ENCODE measurements at regions not wholly inside any gene's neighbourhood (a gene's known extent, or its start where the extent isn't known, plus 50 kb on each side); places are given as distances from the start of the nearest gene placed in this dataset.
A peak's percentile ranks its signal among the peaks of the same experiment; 100 is the strongest.

- Histone ChIP-seq H3K4me1 (ENCODE audit: control extremely low read depth in 1 of 4, control insufficient read depth in 4 of 4, insufficient read depth in 4 of 4, low read length in 3 of 4) (no peaks in the 10 kb centered on the region), H3K4me3 (ENCODE audit: control insufficient read depth in 1 of 7, extremely low read depth in 1 of 7, insufficient read depth in 4 of 7, low read depth in 2 of 7, low read length in 6 of 7) (no peak overlapping the region)
These were observed 1135.4 kb downstream of the XPNPEP1 start for GRCh38 chr10:108787932-108788331.

GRCh38 chr10:108785011-108785410 lies 1138.3 kb downstream of the XPNPEP1 start:
- 100% methylated on average over 2 of the region's 2 CpGs for WGBS (ENCODE audit: insufficient coverage)
- Histone ChIP-seq H3K27ac (ENCODE audit: insufficient read depth in 1 of 2, low read depth in 1 of 2, low read length in 2 of 2, poor library complexity in 1 of 2, severe bottlenecking in 2 of 2) (no peak overlapping the region), H3K4me1 (ENCODE audit: control extremely low read depth in 1 of 4, control insufficient read depth in 4 of 4, insufficient read depth in 4 of 4, low read length in 3 of 4) (no peaks in the 10 kb centered on the region), H3K9me3 (ENCODE audit: control extremely low read depth in 1 of 5, control insufficient read depth in 4 of 5, insufficient read depth in 2 of 5, low read depth in 1 of 5, low read length in 4 of 5) (peaks cover 0 to 4% (median 3%) of the 10 kb centered on the region in 5 experiments), H3K27me3 (replicated peaks in 2 of 5; ENCODE audit: control insufficient read depth in 4 of 5, insufficient read depth in 5 of 5, low read length in 4 of 5) (no peaks in the 10 kb centered on the region), H3K4me3 (ENCODE audit: control insufficient read depth in 1 of 7, extremely low read depth in 1 of 7, insufficient read depth in 4 of 7, low read depth in 2 of 7, low read length in 6 of 7) (no peak overlapping the region), H3K36me3 (ENCODE audit: control insufficient read depth in 4 of 4, insufficient read depth in 4 of 4, low read length in 3 of 4) (no peaks in the 10 kb centered on the region)
- DNase-seq = no peak
- ChIA-PET CTCF (no interaction called here), POLR2A (no interaction called here)

More at GRCh38 chr10:108787932-108788331, 1135.4 kb downstream of the XPNPEP1 start:
- Histone ChIP-seq H3K27me3 (replicated peaks in 2 of 5; ENCODE audit: control insufficient read depth in 4 of 5, insufficient read depth in 5 of 5, low read length in 4 of 5) (no peaks in the 10 kb centered on the region), H3K27ac (ENCODE audit: insufficient read depth in 1 of 2, low read depth in 1 of 2, low read length in 2 of 2, poor library complexity in 1 of 2, severe bottlenecking in 2 of 2) (no peak overlapping the region), H3K36me3 (ENCODE audit: control insufficient read depth in 4 of 4, insufficient read depth in 4 of 4, low read length in 3 of 4) (no peaks in the 10 kb centered on the region), H3K9me3 (ENCODE audit: control extremely low read depth in 1 of 5, control insufficient read depth in 4 of 5, insufficient read depth in 2 of 5, low read depth in 1 of 5, low read length in 4 of 5) (peaks cover 0 to 4% (median 3%) of the 10 kb centered on the region in 5 experiments)
- POLR2A ChIA-PET = no interaction called here
- no peak for DNase-seq
- CTCF ChIA-PET = no interaction called here
- WGBS (ENCODE audit: insufficient coverage) = no CpG with 5 or more reads among the region's 1 CpG

DNA sequence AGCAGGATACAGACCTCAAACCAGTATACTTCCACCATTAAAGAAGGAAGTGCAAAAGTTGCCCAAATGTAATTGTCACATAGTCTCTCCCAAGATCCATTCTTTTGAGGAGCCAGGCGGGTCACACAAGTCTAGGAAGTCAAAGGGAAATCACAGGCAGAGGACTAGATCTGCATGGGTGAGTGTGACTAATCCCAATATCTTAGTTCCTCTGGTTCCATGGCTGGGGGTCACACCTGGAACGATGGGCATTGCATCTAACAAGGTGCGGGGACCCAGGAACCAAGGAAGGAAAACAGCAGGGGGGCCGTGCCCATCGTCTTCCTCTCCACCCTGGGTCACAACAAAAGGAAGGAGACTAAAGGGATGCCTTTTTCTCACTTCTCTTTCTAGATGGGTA lies 1138.8 kb downstream of the XPNPEP1 start:
- Histone ChIP-seq H3K4me1 (ENCODE audit: control extremely low read depth in 1 of 4, control insufficient read depth in 4 of 4, insufficient read depth in 4 of 4, low read length in 3 of 4) (no peaks in the 10 kb centered on the region), H3K27ac (ENCODE audit: insufficient read depth in 1 of 2, low read depth in 1 of 2, low read length in 2 of 2, poor library complexity in 1 of 2, severe bottlenecking in 2 of 2) (no peak overlapping the region), H3K4me3 (ENCODE audit: control insufficient read depth in 1 of 7, extremely low read depth in 1 of 7, insufficient read depth in 4 of 7, low read depth in 2 of 7, low read length in 6 of 7) (no peak overlapping the region), H3K36me3 (ENCODE audit: control insufficient read depth in 4 of 4, insufficient read depth in 4 of 4, low read length in 3 of 4) (no peaks in the 10 kb centered on the region), H3K9me3 (ENCODE audit: control extremely low read depth in 1 of 5, control insufficient read depth in 4 of 5, insufficient read depth in 2 of 5, low read depth in 1 of 5, low read length in 4 of 5) (peaks cover 0 to 4% (median 3%) of the 10 kb centered on the region in 5 experiments), H3K27me3 (replicated peaks in 2 of 5; ENCODE audit: control insufficient read depth in 4 of 5, insufficient read depth in 5 of 5, low read length in 4 of 5) (no peaks in the 10 kb centered on the region)
- WGBS (ENCODE audit: insufficient coverage) = 86% methylated on average over 4 of the region's 5 CpGs
- DNase-seq = no peak
- CTCF ChIA-PET = no interaction called here
- POLR2A ChIA-PET = no interaction called here

DNA sequence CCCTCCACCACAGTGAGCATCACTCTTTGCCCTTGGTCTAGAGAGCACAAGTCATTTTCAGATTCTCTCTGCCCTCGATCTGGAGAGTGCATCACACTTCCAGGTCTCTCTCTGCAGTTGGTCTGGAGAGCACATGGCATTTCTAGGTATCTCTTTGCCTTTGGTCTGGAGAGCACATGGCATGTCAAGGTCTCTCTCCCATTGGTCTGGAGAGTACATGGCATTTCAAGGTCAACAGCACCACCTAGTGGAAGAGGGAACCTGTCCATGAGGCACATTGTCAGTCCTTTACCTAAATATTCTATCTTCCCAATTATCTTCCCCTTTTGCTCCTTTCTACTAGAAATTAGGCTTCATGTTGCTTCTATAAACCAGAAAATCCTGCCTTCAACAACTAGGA lies 1139.4 kb downstream of the XPNPEP1 start:
- no peaks in the 10 kb centered on the region for H3K27me3 ChIP-seq (replicated peaks in 2 of 5; ENCODE audit: control insufficient read depth in 4 of 5, insufficient read depth in 5 of 5, low read length in 4 of 5)
- 50% methylated on average over 1 of the region's 1 CpG for WGBS (ENCODE audit: insufficient coverage)
- H3K27ac ChIP-seq (ENCODE audit: insufficient read depth in 1 of 2, low read depth in 1 of 2, low read length in 2 of 2, poor library complexity in 1 of 2, severe bottlenecking in 2 of 2) = no peak overlapping the region
- peak; percentile 37 to 56 (median 38) for DNase-seq
- H3K4me3 ChIP-seq (ENCODE audit: control insufficient read depth in 1 of 7, extremely low read depth in 1 of 7, insufficient read depth in 4 of 7, low read depth in 2 of 7, low read length in 6 of 7) = no peak overlapping the region
- no peaks in the 10 kb centered on the region for H3K36me3 ChIP-seq (ENCODE audit: control insufficient read depth in 4 of 4, insufficient read depth in 4 of 4, low read length in 3 of 4)
- CTCF ChIA-PET = no interaction called here
- POLR2A ChIA-PET = no interaction called here
- no peaks in the 10 kb centered on the region for H3K4me1 ChIP-seq (ENCODE audit: control extremely low read depth in 1 of 4, control insufficient read depth in 4 of 4, insufficient read depth in 4 of 4, low read length in 3 of 4)
- peaks cover 0 to 4% (median 3%) of the 10 kb centered on the region in 5 experiments for H3K9me3 ChIP-seq (ENCODE audit: control extremely low read depth in 1 of 5, control insufficient read depth in 4 of 5, insufficient read depth in 2 of 5, low read depth in 1 of 5, low read length in 4 of 5)

- H3K36me3 ChIP-seq (ENCODE audit: control insufficient read depth in 4 of 4, insufficient read depth in 4 of 4, low read length in 3 of 4) = no peaks in the 10 kb centered on the region
- no peak overlapping the region for H3K27ac ChIP-seq (ENCODE audit: insufficient read depth in 1 of 2, low read depth in 1 of 2, low read length in 2 of 2, poor library complexity in 1 of 2, severe bottlenecking in 2 of 2)
- WGBS (ENCODE audit: insufficient coverage) = 86% methylated on average over 1 of the region's 3 CpGs
- no peak overlapping the region for H3K4me3 ChIP-seq (ENCODE audit: control insufficient read depth in 1 of 7, extremely low read depth in 1 of 7, insufficient read depth in 4 of 7, low read depth in 2 of 7, low read length in 6 of 7)
- no peaks in the 10 kb centered on the region for H3K4me1 ChIP-seq (ENCODE audit: control extremely low read depth in 1 of 4, control insufficient read depth in 4 of 4, insufficient read depth in 4 of 4, low read length in 3 of 4)
- DNase-seq = no peak
- H3K9me3 ChIP-seq (ENCODE audit: control extremely low read depth in 1 of 5, control insufficient read depth in 4 of 5, insufficient read depth in 2 of 5, low read depth in 1 of 5, low read length in 4 of 5) = peaks cover 0 to 4% (median 3%) of the 10 kb centered on the region in 5 experiments
- H3K27me3 ChIP-seq (replicated peaks in 2 of 5; ENCODE audit: control insufficient read depth in 4 of 5, insufficient read depth in 5 of 5, low read length in 4 of 5) = no peaks in the 10 kb centered on the region
- CTCF ChIA-PET = no interaction called here
- POLR2A ChIA-PET = no interaction called here
These were observed 1140.9 kb downstream of the XPNPEP1 start for GRCh38 chr10:108782411-108782810.

DNA sequence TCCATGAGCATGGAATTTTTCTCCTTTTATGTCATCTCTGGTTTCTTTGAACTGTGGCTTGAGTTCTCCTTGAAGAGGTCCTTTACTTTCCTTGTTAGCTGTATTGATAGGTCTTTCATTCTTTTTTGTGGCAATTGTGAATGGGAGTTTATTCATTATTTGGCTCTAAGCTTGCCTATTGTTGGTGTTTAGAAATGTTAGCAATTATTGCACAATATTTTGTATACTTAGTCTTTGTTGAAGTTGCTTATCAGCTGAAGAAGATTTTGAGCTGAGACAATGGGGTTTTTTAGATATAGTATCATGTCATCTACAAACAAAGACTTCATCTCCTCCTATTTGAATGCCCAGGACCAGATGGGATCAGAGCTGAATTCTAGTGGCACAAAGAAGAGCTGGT lies 1143.8 kb downstream of the XPNPEP1 start:
- no peaks in the 10 kb centered on the region for H3K4me1 ChIP-seq (ENCODE audit: control extremely low read depth in 1 of 4, control insufficient read depth in 4 of 4, insufficient read depth in 4 of 4, low read length in 3 of 4)
- DNase-seq = no peak
- CTCF ChIA-PET = no interaction called here
- POLR2A ChIA-PET = no interaction called here
- no peak overlapping the region for H3K27ac ChIP-seq (ENCODE audit: insufficient read depth in 1 of 2, low read depth in 1 of 2, low read length in 2 of 2, poor library complexity in 1 of 2, severe bottlenecking in 2 of 2)
- H3K27me3 ChIP-seq (replicated peaks in 2 of 5; ENCODE audit: control insufficient read depth in 4 of 5, insufficient read depth in 5 of 5, low read length in 4 of 5) = no peaks in the 10 kb centered on the region
- H3K36me3 ChIP-seq (ENCODE audit: control insufficient read depth in 4 of 4, insufficient read depth in 4 of 4, low read length in 3 of 4) = no peaks in the 10 kb centered on the region
- peaks cover 0 to 2% (median 0%) of the 10 kb centered on the region in 5 experiments for H3K9me3 ChIP-seq (ENCODE audit: control extremely low read depth in 1 of 5, control insufficient read depth in 4 of 5, insufficient read depth in 2 of 5, low read depth in 1 of 5, low read length in 4 of 5)
- no peak overlapping the region for H3K4me3 ChIP-seq (ENCODE audit: control insufficient read depth in 1 of 7, extremely low read depth in 1 of 7, insufficient read depth in 4 of 7, low read depth in 2 of 7, low read length in 6 of 7)

DNA sequence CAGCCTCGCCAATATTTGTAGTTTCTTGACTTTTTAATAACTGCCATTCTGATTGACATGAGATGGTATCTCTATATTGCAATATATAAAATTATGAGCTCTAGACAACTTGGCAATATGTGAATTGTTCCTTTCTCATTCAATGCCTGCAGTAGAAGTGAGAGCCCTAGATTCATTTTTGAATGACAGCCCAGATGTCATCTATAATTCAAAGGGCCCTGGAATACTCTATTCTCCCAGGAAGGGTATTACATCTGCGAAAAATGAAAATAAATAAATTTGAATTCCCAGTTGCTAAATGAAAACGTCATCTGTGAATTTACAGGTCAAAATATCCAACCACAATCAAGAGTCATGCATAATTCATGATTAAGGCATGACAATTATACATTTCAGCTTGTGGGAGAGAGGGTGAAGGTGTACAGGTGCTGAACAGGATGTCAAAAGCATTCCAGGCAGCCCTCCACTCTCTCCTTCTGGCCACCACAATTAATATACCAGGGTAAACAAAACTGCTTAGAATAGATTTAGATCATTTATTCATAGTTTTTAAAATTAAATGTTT lies 1147.3 kb downstream of the XPNPEP1 start:
- H3K27ac ChIP-seq (ENCODE audit: insufficient read depth in 1 of 2, low read depth in 1 of 2, low read length in 2 of 2, poor library complexity in 1 of 2, severe bottlenecking in 2 of 2) = no peak overlapping the region
- POLR2A ChIA-PET = no interaction called here
- no peaks in the 10 kb centered on the region for H3K4me1 ChIP-seq (ENCODE audit: control extremely low read depth in 1 of 4, control insufficient read depth in 4 of 4, insufficient read depth in 4 of 4, low read length in 3 of 4)
- CTCF ChIA-PET = no interaction called here
- no peaks in the 10 kb centered on the region for H3K9me3 ChIP-seq (ENCODE audit: control extremely low read depth in 1 of 5, control insufficient read depth in 4 of 5, insufficient read depth in 2 of 5, low read depth in 1 of 5, low read length in 4 of 5)
- no CpG with 5 or more reads among the region's 3 CpGs for WGBS (ENCODE audit: insufficient coverage)
- peaks cover 0 to 2% (median 0%) of the 10 kb centered on the region in 5 experiments for H3K27me3 ChIP-seq (replicated peaks in 2 of 5; ENCODE audit: control insufficient read depth in 4 of 5, insufficient read depth in 5 of 5, low read length in 4 of 5)
- no peak for DNase-seq
- no peak overlapping the region for H3K4me3 ChIP-seq (ENCODE audit: control insufficient read depth in 1 of 7, extremely low read depth in 1 of 7, insufficient read depth in 4 of 7, low read depth in 2 of 7, low read length in 6 of 7)
- no peaks in the 10 kb centered on the region for H3K36me3 ChIP-seq (ENCODE audit: control insufficient read depth in 4 of 4, insufficient read depth in 4 of 4, low read length in 3 of 4)

Measured in common myeloid progenitor, CD34-positive (primary cell).